Neural progenitor cell (in vitro differentiated cells): ENCODE measurements at regions not wholly inside any gene's neighbourhood (a gene's known extent, or its start where the extent isn't known, plus 50 kb on each side); places are given as distances from the start of the nearest gene placed in this dataset.

Source experiments
- DNase-seq: peaks from one replicate; pipeline ENCODE4 v3.0.0-alpha.2; 2016; ENCODE audit warnings: low spot score
- H2AFZ ChIP-seq: fragments of 200-600 bp; sonication (generic); replicated peaks from 2 replicates; pipeline ENCODE4 v1.6.1; 2016; ENCODE audit warnings: antibody characterized with exemption
- H3F3A ChIP-seq: fragments of 200-600 bp; sonication (generic); 2 replicates; pipeline ENCODE4 v1.6.1; 2016; ENCODE audit warnings: antibody characterized with exemption, low read depth
- H3K27ac ChIP-seq: fragments of 200-600 bp; sonication (generic); 2 replicates; pipeline ENCODE4 v1.5.1; 2016; ENCODE audit warnings: mild to moderate bottlenecking
- H3K27me3 ChIP-seq: fragments of 200-600 bp; sonication (generic); 2 replicates; pipeline ENCODE4 v1.6.1; 2016; ENCODE audit warnings: mild to moderate bottlenecking, moderate library complexity
- H3K36me3 ChIP-seq: fragments of 200-600 bp; sonication (generic); 2 replicates; pipeline ENCODE4 v1.5.1; 2016
- H3K4me1 ChIP-seq: fragments of 200-600 bp; sonication (generic); 2 replicates; pipeline ENCODE4 v1.6.1; 2016; ENCODE audit warnings: mixed run types
- H3K4me2 ChIP-seq: fragments of 200-600 bp; sonication (generic); 2 replicates; pipeline ENCODE4 v1.6.1; 2016
- H3K4me3 ChIP-seq: fragments of 200-600 bp; sonication (generic); 2 replicates; pipeline ENCODE4 v1.5.1; 2016
- H3K79me2 ChIP-seq: fragments of 200-600 bp; sonication (generic); 2 replicates; pipeline ENCODE4 v1.6.1; 2016; ENCODE audit warnings: low read depth
- H3K9ac ChIP-seq: fragments of 200-600 bp; sonication (generic); 2 replicates; pipeline ENCODE4 v1.6.1; 2016
- H3K9me3 ChIP-seq: fragments of 200-600 bp; sonication (generic); 2 replicates; pipeline ENCODE4 v1.5.1; 2016; ENCODE audit warnings: low read depth
- H4K20me1 ChIP-seq: fragments of 200-600 bp; sonication (generic); 2 replicates; pipeline ENCODE4 v1.6.1; 2016; ENCODE audit warnings: low read depth
- H3K27ac Mint-ChIP-seq: 3 replicates; pipeline ENCODE4 v1.8.0; 2021; ENCODE audit warnings: mixed read lengths
- H3K27me3 Mint-ChIP-seq: 2 replicates; pipeline ENCODE4 v1.8.0; 2022; ENCODE audit warnings: low read depth, mild to moderate bottlenecking, inconsistent platforms, moderate library complexity, mixed read lengths; ENCODE audit not compliant: insufficient read depth
- H3K36me3 Mint-ChIP-seq: 3 replicates; pipeline ENCODE4 v1.8.0; 2021; ENCODE audit warnings: mixed read lengths
- H3K4me1 Mint-ChIP-seq: 3 replicates; pipeline ENCODE4 v1.8.0; 2021; ENCODE audit warnings: mixed read lengths
- H3K4me3 Mint-ChIP-seq: 3 replicates; pipeline ENCODE4 v1.8.0; 2021; ENCODE audit warnings: mild to moderate bottlenecking, moderate library complexity, mixed read lengths
- H3K9me3 Mint-ChIP-seq: 3 replicates; pipeline ENCODE4 v1.8.0; 2020; ENCODE audit warnings: mixed read lengths
- EZH2 ChIP-seq: fragments of 200-600 bp; sonication (generic); IDR thresholded peaks from 2 replicates; pipeline ENCODE4 v1.6.1; 2017; ENCODE audit warnings: antibody characterized with exemption, mild to moderate bottlenecking, moderate library complexity
- EZH2phosphoT487 ChIP-seq: fragments of 200-600 bp; sonication (generic); IDR thresholded peaks from 2 replicates; pipeline ENCODE4 v1.6.1; 2017; ENCODE audit warnings: antibody characterized with exemption
- TF ChIP-seq, protein P1 (sequence below): fragments of 200-600 bp; sonication (generic); IDR thresholded peaks from 2 replicates; pipeline ENCODE4 v1.5.1; 2017; ENCODE audit warnings: antibody characterized with exemption, mild to moderate bottlenecking

DNA sequence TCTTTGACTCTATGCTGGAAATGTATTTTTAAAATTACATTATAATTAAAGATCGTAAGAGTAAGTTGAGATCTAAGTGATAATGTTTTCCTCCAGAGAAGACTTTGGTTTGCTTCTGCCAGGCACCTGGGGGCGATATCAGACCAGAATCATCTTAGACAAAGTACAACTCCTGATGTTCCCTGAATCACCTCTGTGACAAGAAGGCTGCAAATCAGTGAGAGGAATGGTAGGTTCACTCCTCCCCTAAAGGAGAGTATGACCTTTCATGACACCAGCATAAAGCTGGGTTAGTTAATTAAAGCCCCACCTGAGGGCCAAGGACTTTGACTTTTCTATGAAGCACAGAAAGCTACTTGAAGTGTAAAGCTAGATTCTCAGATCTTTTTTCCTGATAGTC is 114.4 kb upstream of the DTNA start:
- H3K9me3 ChIP-seq, result no peaks in the 10 kb centered on the region
- DNase-seq, result peak; percentile 40
- H3K27ac ChIP-seq, result no peak overlapping the region
- peaks cover 11% of the 10 kb centered on the region for H3K4me1 ChIP-seq
- no peak overlapping the region for H3K4me3 Mint-ChIP-seq
- H3K9me3 Mint-ChIP-seq, result no peaks in the 10 kb centered on the region
- no peaks in the 10 kb centered on the region for H3K36me3 ChIP-seq
- no peak overlapping the region for H3K4me3 ChIP-seq
- peaks cover 25% of the 10 kb centered on the region for H3K4me1 Mint-ChIP-seq
- H3K79me2 ChIP-seq, result no peaks in the 10 kb centered on the region
- H2AFZ ChIP-seq, result no peak overlapping the region
- no peaks in the 10 kb centered on the region for H3F3A ChIP-seq
- no peaks in the 10 kb centered on the region for H3K27me3 ChIP-seq
- no peak overlapping the region for H3K27ac Mint-ChIP-seq
- H3K27me3 Mint-ChIP-seq, result no peaks in the 10 kb centered on the region
- H3K9ac ChIP-seq, result no peak overlapping the region
- H3K4me2 ChIP-seq, result no peak overlapping the region
- TF ChIP-seq, protein P1, sequence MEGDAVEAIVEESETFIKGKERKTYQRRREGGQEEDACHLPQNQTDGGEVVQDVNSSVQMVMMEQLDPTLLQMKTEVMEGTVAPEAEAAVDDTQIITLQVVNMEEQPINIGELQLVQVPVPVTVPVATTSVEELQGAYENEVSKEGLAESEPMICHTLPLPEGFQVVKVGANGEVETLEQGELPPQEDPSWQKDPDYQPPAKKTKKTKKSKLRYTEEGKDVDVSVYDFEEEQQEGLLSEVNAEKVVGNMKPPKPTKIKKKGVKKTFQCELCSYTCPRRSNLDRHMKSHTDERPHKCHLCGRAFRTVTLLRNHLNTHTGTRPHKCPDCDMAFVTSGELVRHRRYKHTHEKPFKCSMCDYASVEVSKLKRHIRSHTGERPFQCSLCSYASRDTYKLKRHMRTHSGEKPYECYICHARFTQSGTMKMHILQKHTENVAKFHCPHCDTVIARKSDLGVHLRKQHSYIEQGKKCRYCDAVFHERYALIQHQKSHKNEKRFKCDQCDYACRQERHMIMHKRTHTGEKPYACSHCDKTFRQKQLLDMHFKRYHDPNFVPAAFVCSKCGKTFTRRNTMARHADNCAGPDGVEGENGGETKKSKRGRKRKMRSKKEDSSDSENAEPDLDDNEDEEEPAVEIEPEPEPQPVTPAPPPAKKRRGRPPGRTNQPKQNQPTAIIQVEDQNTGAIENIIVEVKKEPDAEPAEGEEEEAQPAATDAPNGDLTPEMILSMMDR, result peak; percentile 54
- no peak for TF ChIP-seq EZH2
- H3K36me3 Mint-ChIP-seq, result no peaks in the 10 kb centered on the region
- H4K20me1 ChIP-seq, result no peaks in the 10 kb centered on the region

DNA sequence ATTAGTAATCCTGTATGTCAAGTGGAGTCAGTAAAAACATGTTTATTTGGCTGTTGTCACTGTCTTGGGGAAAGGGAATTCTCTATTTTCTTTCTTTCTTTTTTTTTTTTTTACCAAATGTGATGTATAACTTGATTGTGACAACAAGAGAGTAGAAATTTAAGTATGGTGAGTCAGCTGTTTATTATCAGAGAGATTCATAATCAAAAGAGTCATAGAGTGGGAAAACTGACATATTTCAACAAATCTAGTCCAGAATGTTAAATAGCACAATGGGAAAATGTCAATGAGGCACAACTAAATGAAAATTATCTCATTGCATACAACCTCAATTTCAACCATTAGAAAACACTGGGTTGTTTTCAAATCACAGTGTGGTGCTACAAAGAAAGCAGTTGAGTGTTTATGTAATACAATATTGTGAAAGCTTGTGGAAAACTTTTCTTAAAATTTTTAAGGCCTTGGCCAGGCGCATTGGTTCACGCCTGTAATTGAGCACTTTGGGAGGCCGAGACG is 111.9 kb upstream of the DTNA start:
- no peak overlapping the region for H3K4me3 Mint-ChIP-seq
- no peaks in the 10 kb centered on the region for H3K36me3 Mint-ChIP-seq
- H3K36me3 ChIP-seq, result no peaks in the 10 kb centered on the region

DNA sequence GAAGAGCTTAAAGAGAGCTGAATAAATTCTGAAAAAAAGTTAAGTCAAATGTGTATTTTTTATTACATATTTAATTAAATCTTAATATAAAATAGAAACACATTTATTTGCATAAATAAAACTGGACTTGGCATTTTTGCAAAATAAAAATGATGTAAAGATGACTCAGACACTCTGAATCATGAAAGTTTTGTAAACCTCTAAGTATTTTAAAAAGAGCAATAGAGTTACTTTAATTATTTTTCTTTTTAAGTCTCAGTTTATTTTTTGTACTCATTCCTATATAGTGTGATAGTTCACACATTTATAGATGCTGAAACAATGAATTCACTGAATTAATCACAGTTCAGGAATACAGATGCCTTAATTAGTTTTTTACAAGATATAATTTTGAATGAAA is 109.9 kb upstream of the DTNA start:
- Histone ChIP-seq H3K9me3 (no peaks in the 10 kb centered on the region), H3K4me1 (no peaks in the 10 kb centered on the region), H3K79me2 (no peaks in the 10 kb centered on the region), H3F3A (no peaks in the 10 kb centered on the region), H3K27me3 (no peaks in the 10 kb centered on the region), H3K36me3 (no peaks in the 10 kb centered on the region), H3K4me3 (no peak overlapping the region), H4K20me1 (no peaks in the 10 kb centered on the region), H3K27ac (no peak overlapping the region), H3K9ac (no peak overlapping the region), H3K4me2 (no peak overlapping the region), H2AFZ (no peak overlapping the region)
- H3K27ac Mint-ChIP-seq, result no peak overlapping the region
- no peak for DNase-seq
- peaks cover 2% of the 10 kb centered on the region for H3K4me1 Mint-ChIP-seq
- no peak overlapping the region for H3K4me3 Mint-ChIP-seq
- H3K9me3 Mint-ChIP-seq, result no peaks in the 10 kb centered on the region
- H3K36me3 Mint-ChIP-seq, result no peaks in the 10 kb centered on the region
- TF ChIP-seq, protein P1, result no peak
- TF ChIP-seq EZH2phosphoT487 (no peak), EZH2 (no peak)
- no peaks in the 10 kb centered on the region for H3K27me3 Mint-ChIP-seq

More for the DNA sequence above, 111.9 kb upstream of the DTNA start:
- H3K9me3 Mint-ChIP-seq, result no peaks in the 10 kb centered on the region
- no peaks in the 10 kb centered on the region for H3K9me3 ChIP-seq
- no peak for DNase-seq
- H3K4me1 ChIP-seq, result peaks cover 4% of the 10 kb centered on the region
- no peak for TF ChIP-seq EZH2
- no peak for TF ChIP-seq EZH2phosphoT487
- TF ChIP-seq, protein P1, result no peak
- no peaks in the 10 kb centered on the region for H3F3A ChIP-seq
- H3K4me2 ChIP-seq, result no peak overlapping the region
- no peaks in the 10 kb centered on the region for H3K79me2 ChIP-seq
- H3K9ac ChIP-seq, result no peak overlapping the region
- no peak overlapping the region for H2AFZ ChIP-seq
- no peak overlapping the region for H3K27ac ChIP-seq
- H3K4me1 Mint-ChIP-seq, result peaks cover 15% of the 10 kb centered on the region
- no peak overlapping the region for H3K4me3 ChIP-seq
- no peaks in the 10 kb centered on the region for H3K27me3 ChIP-seq
- no peaks in the 10 kb centered on the region for H3K27me3 Mint-ChIP-seq
- no peak overlapping the region for H3K27ac Mint-ChIP-seq
- H4K20me1 ChIP-seq, result no peaks in the 10 kb centered on the region
